ENCODE measurements at regions not wholly inside any gene's neighbourhood (a gene's known extent, or its start where the extent isn't known, plus 50 kb on each side); places are given as distances from the start of the nearest gene placed in this dataset.

- no peaks in the 10 kb centered on the region for H3K27me3 ChIP-seq (replicated peaks; ENCODE audit: control insufficient read depth, insufficient read depth, low read length, poor library complexity, severe bottlenecking)
- H3K4me3 ChIP-seq (ENCODE audit: insufficient read depth, low read depth, low read length, poor library complexity, severe bottlenecking), result no peak overlapping the region
- no peak for DNase-seq
These were observed 630.1 kb upstream of the PIK3C3 start for GRCh38 chr18:41324934-41325333.

GRCh38 chr18:41324020-41324791 is 630.8 kb upstream of the PIK3C3 start:
- Histone ChIP-seq H3K4me3 (ENCODE audit: insufficient read depth, low read depth, low read length, poor library complexity, severe bottlenecking) (no peak overlapping the region), H3K36me3 (ENCODE audit: control insufficient read depth, insufficient read depth, low read length) (no peaks in the 10 kb centered on the region), H3K27me3 (replicated peaks; ENCODE audit: control insufficient read depth, insufficient read depth, low read length, poor library complexity, severe bottlenecking) (no peaks in the 10 kb centered on the region), H3K27ac (ENCODE audit: insufficient read depth, low read length, poor library complexity, severe bottlenecking) (no peak overlapping the region), H3K4me1 (ENCODE audit: control insufficient read depth, insufficient read depth, low read length, poor library complexity, severe bottlenecking) (no peaks in the 10 kb centered on the region), H3K9me3 (ENCODE audit: control insufficient read depth, low read length) (no peaks in the 10 kb centered on the region)
- no peak for DNase-seq

More at GRCh38 chr18:41324934-41325333, 630.1 kb upstream of the PIK3C3 start:
- no peaks in the 10 kb centered on the region for H3K36me3 ChIP-seq (ENCODE audit: control insufficient read depth, insufficient read depth, low read length)
- H3K27ac ChIP-seq (ENCODE audit: insufficient read depth, low read length, poor library complexity, severe bottlenecking), result no peak overlapping the region
- H3K4me1 ChIP-seq (ENCODE audit: control insufficient read depth, insufficient read depth, low read length, poor library complexity, severe bottlenecking), result no peaks in the 10 kb centered on the region
- no peaks in the 10 kb centered on the region for H3K9me3 ChIP-seq (ENCODE audit: control insufficient read depth, low read length)

- no peaks in the 10 kb centered on the region for H3K27me3 ChIP-seq (replicated peaks; ENCODE audit: control insufficient read depth, insufficient read depth, low read length, poor library complexity, severe bottlenecking)
- H3K36me3 ChIP-seq (ENCODE audit: control insufficient read depth, insufficient read depth, low read length), result no peaks in the 10 kb centered on the region
- no peak overlapping the region for H3K4me3 ChIP-seq (ENCODE audit: insufficient read depth, low read depth, low read length, poor library complexity, severe bottlenecking)
- DNase-seq, result no peak
- H3K9me3 ChIP-seq (ENCODE audit: control insufficient read depth, low read length), result no peaks in the 10 kb centered on the region
- H3K27ac ChIP-seq (ENCODE audit: insufficient read depth, low read length, poor library complexity, severe bottlenecking), result no peak overlapping the region
- H3K4me1 ChIP-seq (ENCODE audit: control insufficient read depth, insufficient read depth, low read length, poor library complexity, severe bottlenecking), result no peaks in the 10 kb centered on the region
These were observed 632.0 kb upstream of the PIK3C3 start for GRCh38 chr18:41323044-41323443.

DNA sequence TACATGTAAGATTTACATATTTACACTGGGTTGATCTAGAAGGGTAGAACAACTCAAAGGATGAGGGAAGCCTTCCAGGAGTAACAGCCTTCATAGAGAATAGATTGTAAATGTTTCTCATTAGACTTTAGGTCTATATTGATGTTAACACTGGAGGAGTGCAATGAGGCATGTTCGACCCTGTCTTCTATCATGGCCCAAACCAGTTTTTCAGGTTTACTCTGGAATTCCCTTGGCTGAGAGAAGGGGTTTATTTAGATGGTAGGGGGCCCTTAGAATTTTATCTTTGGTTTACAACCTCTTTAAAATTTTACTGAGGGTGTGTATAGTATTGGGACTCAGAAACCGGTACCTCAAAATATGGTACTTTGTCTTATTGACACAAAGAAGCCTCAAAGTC is 634.9 kb upstream of the PIK3C3 start:
- Histone ChIP-seq H3K36me3 (ENCODE audit: control insufficient read depth, insufficient read depth, low read length) (no peaks in the 10 kb centered on the region), H3K27ac (ENCODE audit: insufficient read depth, low read length, poor library complexity, severe bottlenecking) (no peak overlapping the region), H3K4me1 (ENCODE audit: control insufficient read depth, insufficient read depth, low read length, poor library complexity, severe bottlenecking) (no peaks in the 10 kb centered on the region), H3K4me3 (ENCODE audit: insufficient read depth, low read depth, low read length, poor library complexity, severe bottlenecking) (no peak overlapping the region), H3K27me3 (replicated peaks; ENCODE audit: control insufficient read depth, insufficient read depth, low read length, poor library complexity, severe bottlenecking) (no peaks in the 10 kb centered on the region), H3K9me3 (ENCODE audit: control insufficient read depth, low read length) (no peaks in the 10 kb centered on the region)
- DNase-seq, result no peak

- Histone ChIP-seq H3K4me3 (ENCODE audit: insufficient read depth, low read depth, low read length, poor library complexity, severe bottlenecking) (no peak overlapping the region), H3K27me3 (replicated peaks; ENCODE audit: control insufficient read depth, insufficient read depth, low read length, poor library complexity, severe bottlenecking) (no peaks in the 10 kb centered on the region), H3K4me1 (ENCODE audit: control insufficient read depth, insufficient read depth, low read length, poor library complexity, severe bottlenecking) (no peaks in the 10 kb centered on the region), H3K36me3 (ENCODE audit: control insufficient read depth, insufficient read depth, low read length) (no peaks in the 10 kb centered on the region), H3K9me3 (ENCODE audit: control insufficient read depth, low read length) (no peaks in the 10 kb centered on the region), H3K27ac (ENCODE audit: insufficient read depth, low read length, poor library complexity, severe bottlenecking) (no peak overlapping the region)
- no peak for DNase-seq
These were observed 639.9 kb upstream of the PIK3C3 start for GRCh38 chr18:41315134-41315533.

- Histone ChIP-seq H3K27ac (ENCODE audit: insufficient read depth, low read length, poor library complexity, severe bottlenecking) (no peak overlapping the region), H3K9me3 (ENCODE audit: control insufficient read depth, low read length) (no peaks in the 10 kb centered on the region), H3K36me3 (ENCODE audit: control insufficient read depth, insufficient read depth, low read length) (no peaks in the 10 kb centered on the region), H3K4me3 (ENCODE audit: insufficient read depth, low read depth, low read length, poor library complexity, severe bottlenecking) (no peak overlapping the region), H3K4me1 (ENCODE audit: control insufficient read depth, insufficient read depth, low read length, poor library complexity, severe bottlenecking) (no peaks in the 10 kb centered on the region), H3K27me3 (replicated peaks; ENCODE audit: control insufficient read depth, insufficient read depth, low read length, poor library complexity, severe bottlenecking) (no peaks in the 10 kb centered on the region)
- no peak for DNase-seq
These were observed 643.2 kb upstream of the PIK3C3 start for GRCh38 chr18:41311571-41312547.

DNA sequence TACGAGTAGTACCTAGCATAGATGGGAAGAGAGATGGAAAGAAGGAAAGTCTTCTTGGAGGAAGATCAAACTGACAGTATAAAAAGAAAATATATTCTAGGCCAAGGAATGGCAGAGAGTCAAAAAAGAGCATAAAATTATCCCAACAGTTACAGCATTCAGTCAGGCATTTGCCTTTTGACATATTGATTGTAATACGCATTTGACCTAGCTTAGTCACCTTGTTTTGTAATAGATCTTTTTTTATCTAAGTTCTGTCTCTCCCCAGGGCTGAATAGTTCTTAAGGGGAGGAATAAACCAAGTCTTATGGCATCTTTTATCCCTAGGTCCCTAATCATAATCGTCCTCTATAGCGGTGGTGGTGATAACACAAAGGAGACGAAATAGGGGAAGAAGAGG is 657.3 kb upstream of the PIK3C3 start:
- Histone ChIP-seq H3K9me3 (ENCODE audit: control insufficient read depth, low read length) (no peaks in the 10 kb centered on the region), H3K4me3 (ENCODE audit: insufficient read depth, low read depth, low read length, poor library complexity, severe bottlenecking) (no peak overlapping the region), H3K27me3 (replicated peaks; ENCODE audit: control insufficient read depth, insufficient read depth, low read length, poor library complexity, severe bottlenecking) (no peaks in the 10 kb centered on the region), H3K4me1 (ENCODE audit: control insufficient read depth, insufficient read depth, low read length, poor library complexity, severe bottlenecking) (no peaks in the 10 kb centered on the region), H3K27ac (ENCODE audit: insufficient read depth, low read length, poor library complexity, severe bottlenecking) (no peak overlapping the region), H3K36me3 (ENCODE audit: control insufficient read depth, insufficient read depth, low read length) (no peaks in the 10 kb centered on the region)
- DNase-seq, result no peak

GRCh38 chr18:41269294-41269693 is 685.7 kb upstream of the PIK3C3 start:
- Histone ChIP-seq H3K36me3 (ENCODE audit: control insufficient read depth, insufficient read depth, low read length) (no peaks in the 10 kb centered on the region), H3K9me3 (ENCODE audit: control insufficient read depth, low read length) (no peaks in the 10 kb centered on the region), H3K27ac (ENCODE audit: insufficient read depth, low read length, poor library complexity, severe bottlenecking) (no peak overlapping the region), H3K4me1 (ENCODE audit: control insufficient read depth, insufficient read depth, low read length, poor library complexity, severe bottlenecking) (no peaks in the 10 kb centered on the region), H3K4me3 (ENCODE audit: insufficient read depth, low read depth, low read length, poor library complexity, severe bottlenecking) (no peak overlapping the region), H3K27me3 (replicated peaks; ENCODE audit: control insufficient read depth, insufficient read depth, low read length, poor library complexity, severe bottlenecking) (no peaks in the 10 kb centered on the region)
- DNase-seq, result no peak

DNA sequence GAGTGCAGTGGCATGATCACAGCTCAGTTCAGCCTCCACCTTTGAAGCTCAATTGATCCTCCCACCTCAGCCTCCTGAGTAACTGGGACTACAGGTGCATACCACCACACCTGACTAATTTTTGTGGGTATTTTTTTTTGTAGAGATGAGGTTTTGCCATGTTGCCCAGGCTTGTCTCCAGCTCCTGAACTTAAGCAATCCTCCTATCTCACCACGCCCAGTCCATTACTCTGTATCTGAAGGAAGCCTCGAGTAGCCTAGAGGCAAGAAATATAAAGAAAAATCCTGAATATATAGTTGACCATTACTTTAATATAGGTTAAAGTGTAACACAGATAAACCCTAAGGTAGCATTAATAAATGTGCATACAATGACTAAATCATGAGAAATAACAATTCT is 686.8 kb upstream of the PIK3C3 start:
- no peak overlapping the region for H3K4me3 ChIP-seq (ENCODE audit: insufficient read depth, low read depth, low read length, poor library complexity, severe bottlenecking)
- H3K9me3 ChIP-seq (ENCODE audit: control insufficient read depth, low read length), result no peaks in the 10 kb centered on the region
- H3K27ac ChIP-seq (ENCODE audit: insufficient read depth, low read length, poor library complexity, severe bottlenecking), result no peak overlapping the region
- H3K36me3 ChIP-seq (ENCODE audit: control insufficient read depth, insufficient read depth, low read length), result no peaks in the 10 kb centered on the region
- H3K27me3 ChIP-seq (replicated peaks; ENCODE audit: control insufficient read depth, insufficient read depth, low read length, poor library complexity, severe bottlenecking), result no peaks in the 10 kb centered on the region
- H3K4me1 ChIP-seq (ENCODE audit: control insufficient read depth, insufficient read depth, low read length, poor library complexity, severe bottlenecking), result no peaks in the 10 kb centered on the region
- no peak for DNase-seq

DNA sequence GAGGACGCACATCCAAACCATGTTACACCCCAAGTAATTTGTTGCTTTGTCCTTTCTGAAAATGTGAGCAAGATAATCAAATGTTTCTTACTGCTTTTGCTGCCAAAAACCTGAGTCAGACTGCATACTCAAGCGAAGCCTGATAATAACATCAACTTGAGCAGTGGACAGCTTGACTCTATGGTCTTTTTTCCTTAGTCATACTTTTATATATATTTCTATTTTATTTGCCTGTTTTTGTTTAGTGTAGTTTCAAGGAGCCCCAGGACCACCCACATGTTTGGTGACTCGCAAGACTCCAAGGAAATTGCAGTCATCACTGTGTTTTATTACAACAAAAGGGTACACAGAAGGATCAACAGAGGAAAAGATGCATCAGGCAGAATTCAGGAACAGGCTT is 688.4 kb upstream of the PIK3C3 start:
- H3K4me3 ChIP-seq (ENCODE audit: insufficient read depth, low read depth, low read length, poor library complexity, severe bottlenecking), result no peak overlapping the region
- H3K27me3 ChIP-seq (replicated peaks; ENCODE audit: control insufficient read depth, insufficient read depth, low read length, poor library complexity, severe bottlenecking), result no peaks in the 10 kb centered on the region
- no peaks in the 10 kb centered on the region for H3K4me1 ChIP-seq (ENCODE audit: control insufficient read depth, insufficient read depth, low read length, poor library complexity, severe bottlenecking)
- no peak overlapping the region for H3K27ac ChIP-seq (ENCODE audit: insufficient read depth, low read length, poor library complexity, severe bottlenecking)
- no peaks in the 10 kb centered on the region for H3K36me3 ChIP-seq (ENCODE audit: control insufficient read depth, insufficient read depth, low read length)
- no peaks in the 10 kb centered on the region for H3K9me3 ChIP-seq (ENCODE audit: control insufficient read depth, low read length)
- no peak for DNase-seq

All from effector memory CD4-positive, alpha-beta T cell (primary cell).